HG02981 (cell line): ENCODE measurements at regions not wholly inside any gene's neighbourhood (a gene's known extent, or its start where the extent isn't known, plus 50 kb on each side); places are given as distances from the start of the nearest gene placed in this dataset.
"Not testable (repeated sequence)": the region's sequence is repeated elsewhere in the genome, so short reads cannot be mapped to it uniquely, and the experiment has no call there.

Experiments used
- ATAC-seq: cut with Tn5 transposase; IDR thresholded peaks from one replicate; pipeline ENCODE4 v1.9.1; 2021; ENCODE audit warnings: mild to moderate bottlenecking, moderate library complexity; ENCODE audit not compliant: unreplicated experiment

DNA sequence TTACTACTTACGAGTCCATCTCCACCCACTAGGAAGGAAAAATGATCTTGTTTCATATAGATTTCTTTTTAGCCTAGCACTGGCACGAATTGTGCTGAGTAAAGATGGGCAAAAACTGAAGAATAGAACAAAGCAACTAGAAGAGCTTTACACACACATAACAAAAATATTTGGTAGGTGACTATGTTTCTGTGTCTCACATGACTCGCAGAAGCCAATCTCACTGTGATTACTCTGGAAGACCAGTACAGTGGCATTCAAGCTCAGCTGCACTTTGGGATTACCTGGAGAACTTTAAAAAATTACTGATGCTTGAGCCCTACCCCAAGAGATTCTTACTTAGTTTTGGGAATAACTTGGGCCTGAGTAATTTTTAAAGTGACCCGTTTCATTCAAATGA, 378.7 kb downstream of the METTL4 start:
- ATAC-seq = no peak

- no peak for ATAC-seq
These were observed 373.4 kb downstream of the METTL4 start for GRCh38 chr18:2197946-2198345.

DNA sequence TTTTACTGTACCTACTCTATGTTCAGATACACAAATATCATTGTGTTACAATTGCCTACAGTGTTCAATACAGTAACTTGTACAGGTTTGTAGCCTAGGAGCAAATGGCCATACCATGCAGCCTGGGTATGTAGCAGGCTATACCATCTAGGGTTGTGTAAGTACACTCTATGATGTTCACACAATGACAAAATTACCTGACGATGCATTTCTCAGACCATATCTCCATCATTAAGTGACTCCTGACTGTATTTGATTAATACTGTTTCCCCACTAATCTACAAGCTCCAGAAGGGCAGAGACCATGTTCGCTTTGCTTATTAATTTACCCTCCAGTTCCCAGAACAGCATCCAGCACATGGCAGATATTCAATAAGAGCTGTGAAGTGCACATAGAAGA, 372.2 kb downstream of the METTL4 start:
- ATAC-seq = no peak

DNA sequence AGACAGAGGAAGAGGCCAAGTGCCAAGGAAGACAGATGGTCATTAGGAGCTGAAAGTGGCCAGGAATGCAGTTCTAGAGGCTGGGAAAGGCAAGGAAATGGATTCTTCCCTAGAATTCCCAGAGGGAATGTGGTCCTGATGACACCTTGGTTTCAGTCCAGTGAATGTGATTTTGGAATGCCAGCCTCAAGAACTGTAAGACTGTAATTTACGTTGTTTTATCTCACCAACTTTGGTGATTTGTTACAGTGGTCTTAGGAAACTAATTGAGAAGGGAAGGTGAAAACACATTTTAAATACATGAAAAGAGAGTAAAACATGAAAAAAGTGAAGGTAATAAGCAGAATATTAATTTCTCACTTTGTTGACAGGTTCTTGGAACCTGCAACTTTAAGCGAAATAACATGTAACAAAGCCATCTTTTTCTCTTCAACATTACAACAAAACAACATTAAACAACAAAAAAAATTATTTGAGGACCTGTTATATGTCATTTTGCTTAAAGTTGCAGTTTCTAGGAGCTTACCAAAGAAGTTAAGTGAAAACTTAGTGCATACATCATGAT, 370.2 kb downstream of the METTL4 start:
- ATAC-seq = no peak

GRCh38 chr18:2204736-2205135, 366.6 kb downstream of the METTL4 start:
- no peak for ATAC-seq

- ATAC-seq = no peak
These were observed 364.0 kb downstream of the METTL4 start for GRCh38 chr18:2207294-2207693.

DNA sequence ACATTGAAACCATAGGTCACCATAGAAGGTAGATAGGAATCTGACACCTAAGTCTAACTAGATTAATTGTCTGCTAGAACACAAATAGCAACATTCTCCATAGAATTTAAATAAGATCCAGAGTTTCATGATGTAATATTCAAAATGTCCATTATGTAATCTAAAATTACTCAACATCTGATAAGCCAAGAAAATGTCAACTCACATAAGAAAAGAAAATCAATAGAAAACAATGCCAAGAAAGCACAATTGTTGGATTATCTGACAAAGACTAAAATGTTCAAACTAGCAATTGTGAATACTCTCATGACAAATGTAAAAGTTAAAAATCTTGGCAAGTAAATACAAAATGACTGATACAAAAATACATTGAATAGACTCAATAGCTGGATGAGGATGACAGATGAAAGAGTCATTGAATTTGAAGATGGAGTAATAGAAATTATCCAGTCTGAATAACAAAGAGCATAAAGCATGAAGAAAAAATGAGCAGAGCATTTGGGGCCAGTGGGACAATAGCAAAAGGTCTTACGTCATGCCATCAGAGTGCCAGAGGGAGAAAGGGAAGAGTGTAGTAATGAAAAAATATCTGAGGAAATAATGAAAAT, 358.6 kb downstream of the METTL4 start:
- ATAC-seq = no peak

GRCh38 chr18:2213905-2214304, 357.4 kb downstream of the METTL4 start:
- no peak for ATAC-seq

DNA sequence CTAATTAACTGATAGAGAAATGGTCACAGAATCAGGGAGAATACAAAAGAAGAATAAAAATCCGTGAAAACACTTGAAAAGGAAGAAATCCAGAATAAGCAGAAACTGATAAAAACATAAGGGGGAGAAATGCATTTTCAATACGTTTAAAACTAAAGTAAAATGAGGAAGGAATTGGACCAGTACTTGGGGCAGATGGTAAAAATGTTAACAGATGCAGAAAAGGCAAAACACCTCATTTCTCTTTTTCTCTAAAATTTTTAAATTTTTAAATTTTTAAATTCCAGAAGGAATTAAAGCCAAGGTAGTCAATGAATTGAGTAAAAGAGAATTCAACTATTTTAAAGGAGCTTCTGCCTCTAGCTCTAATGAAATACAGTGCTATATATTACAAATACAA, 353.9 kb downstream of the METTL4 start:
- no peak for ATAC-seq

DNA sequence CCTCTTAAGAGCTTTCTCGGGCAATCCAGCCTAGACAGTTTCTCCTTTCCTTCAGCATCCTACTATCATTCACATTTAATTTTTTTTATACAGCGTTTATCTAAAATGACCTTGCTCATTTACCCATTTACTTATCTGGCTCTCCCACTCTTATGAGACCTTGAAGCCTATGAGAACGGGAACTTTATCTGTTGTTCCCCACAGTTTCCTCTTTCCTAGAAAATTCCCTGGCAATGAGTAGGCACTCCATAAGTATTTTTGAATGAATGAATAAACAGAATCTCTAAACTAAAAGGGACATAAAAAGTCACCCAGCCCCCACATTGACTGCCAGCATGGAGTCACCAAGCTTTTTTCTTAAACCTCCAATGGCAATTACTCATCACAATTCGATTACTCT, 353.2 kb downstream of the METTL4 start:
- no peak for ATAC-seq

DNA sequence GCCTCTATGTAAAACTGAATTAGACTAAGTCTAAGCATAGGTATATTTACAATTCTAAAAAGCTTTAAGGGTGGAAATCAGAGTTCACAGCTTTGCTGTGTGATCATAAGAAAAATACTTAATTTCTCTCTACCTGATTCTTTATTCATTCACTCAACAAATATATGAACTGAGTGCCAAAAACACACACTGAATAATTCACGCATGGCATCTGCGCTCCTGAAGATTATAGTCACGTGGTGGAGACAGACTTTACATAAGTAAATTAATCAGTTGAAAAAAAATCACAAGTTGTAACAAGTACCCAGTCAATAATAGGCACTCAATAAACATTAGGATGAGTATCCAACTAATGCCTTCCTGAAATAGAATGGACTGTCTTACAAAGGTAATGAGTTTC, 351.6 kb downstream of the METTL4 start:
- ATAC-seq = no peak

- ATAC-seq = no peak
These were observed 348.8 kb downstream of the METTL4 start for GRCh38 chr18:2222270-2223185.

DNA sequence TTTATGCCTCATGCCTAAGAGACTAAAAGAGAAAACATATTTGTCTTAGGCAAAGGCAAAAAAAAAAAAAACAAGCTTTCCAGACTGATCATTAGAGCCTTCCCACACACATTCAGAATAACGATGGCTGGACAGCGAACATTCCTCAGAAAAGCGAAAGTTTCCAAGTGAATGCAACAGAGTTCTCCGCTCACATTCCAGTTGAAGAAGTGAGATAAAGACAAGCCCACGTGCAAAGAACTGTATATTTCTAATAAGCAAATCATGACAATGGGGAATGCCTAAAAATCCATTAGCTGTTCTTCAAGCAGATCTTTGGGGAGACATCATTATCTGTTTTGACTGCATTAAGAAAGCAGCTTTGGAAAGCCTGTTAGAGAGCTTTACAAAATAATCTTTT, 347.9 kb downstream of the METTL4 start:
- no peak for ATAC-seq

GRCh38 chr18:2223849-2224248, 347.5 kb downstream of the METTL4 start:
- no peak for ATAC-seq

DNA sequence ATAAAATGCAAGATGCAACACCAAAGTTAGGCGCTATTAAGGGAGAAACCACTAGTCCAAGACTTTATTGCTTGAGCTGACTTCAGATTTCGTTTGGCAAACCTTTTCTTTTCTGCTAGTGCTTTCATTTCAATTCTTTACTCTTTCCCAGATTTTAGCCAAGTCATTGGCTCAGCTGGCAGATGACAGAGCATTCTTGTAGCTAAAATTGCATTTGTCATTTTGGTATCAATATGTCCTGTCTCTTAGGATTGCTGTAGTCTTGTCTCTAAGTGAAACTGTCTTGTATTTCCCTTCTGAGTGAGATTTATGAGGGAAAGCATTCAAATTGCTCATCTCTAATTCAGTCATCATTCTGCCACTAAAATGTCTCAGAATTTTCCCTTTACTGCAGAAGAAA, 335.1 kb downstream of the METTL4 start:
- no peak for ATAC-seq

GRCh38 chr18:2237706-2238105, 333.6 kb downstream of the METTL4 start:
- no peak for ATAC-seq

DNA sequence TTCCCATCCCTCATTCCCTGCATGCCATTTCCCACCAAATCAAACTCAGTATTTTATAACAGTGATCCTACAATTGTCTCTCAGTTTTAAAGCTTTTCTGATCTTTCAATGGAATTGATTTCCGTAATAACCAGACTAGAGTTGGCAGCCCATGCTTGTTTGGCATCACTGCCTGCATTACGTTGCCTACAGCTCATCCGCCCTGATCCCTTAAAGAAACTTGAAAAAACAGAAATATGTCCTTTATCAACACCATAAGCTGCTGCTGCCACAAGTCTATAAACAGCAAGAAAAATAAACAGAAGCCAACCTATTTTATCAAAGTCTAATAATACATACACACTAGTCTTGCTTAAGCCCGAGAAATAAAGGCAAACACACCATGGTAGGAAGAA, 331.0 kb downstream of the METTL4 start:
- no peak for ATAC-seq

DNA sequence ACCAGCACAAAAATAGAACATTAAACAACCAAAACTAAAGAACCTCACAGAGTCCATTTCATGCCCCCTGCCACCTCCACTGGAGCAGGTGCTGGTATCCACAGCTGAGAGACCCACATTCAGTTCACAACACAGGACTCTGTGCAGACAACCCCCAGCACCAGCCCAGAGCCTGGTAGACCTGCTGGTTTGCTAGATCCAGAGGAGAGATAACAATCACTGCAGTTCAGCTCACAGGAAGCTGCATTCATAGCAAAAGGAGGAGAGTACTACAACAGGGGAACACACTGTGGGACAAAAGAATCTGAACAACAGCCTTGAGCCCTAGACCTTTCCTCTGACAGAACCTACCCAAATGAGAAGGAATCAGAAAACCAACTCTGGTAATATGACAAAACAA, 326.7 kb downstream of the METTL4 start:
- ATAC-seq = no peak

DNA sequence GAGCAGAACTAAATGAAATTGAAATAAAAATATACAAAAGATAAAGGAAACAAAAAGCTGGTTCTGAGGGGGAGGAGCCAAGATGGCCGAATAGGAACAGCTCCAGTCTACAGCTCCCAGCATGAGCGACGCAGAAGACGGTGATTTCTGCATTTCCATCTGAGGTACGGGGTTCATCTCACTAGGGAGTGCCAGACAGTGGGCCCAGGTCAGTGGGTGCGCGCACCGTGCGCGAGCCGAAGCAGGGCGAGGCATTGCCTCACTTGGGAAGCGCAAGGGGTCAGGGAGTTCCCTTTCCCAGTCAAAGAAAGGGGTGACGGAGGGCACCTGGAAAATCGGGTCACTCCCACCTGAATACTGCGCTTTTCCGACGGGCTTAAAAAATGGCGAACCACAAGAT, 324.2 kb downstream of the METTL4 start:
- ATAC-seq = not testable (repeated sequence)

- ATAC-seq = no peak
These were observed 316.3 kb downstream of the METTL4 start for GRCh38 chr18:2254977-2255376.

DNA sequence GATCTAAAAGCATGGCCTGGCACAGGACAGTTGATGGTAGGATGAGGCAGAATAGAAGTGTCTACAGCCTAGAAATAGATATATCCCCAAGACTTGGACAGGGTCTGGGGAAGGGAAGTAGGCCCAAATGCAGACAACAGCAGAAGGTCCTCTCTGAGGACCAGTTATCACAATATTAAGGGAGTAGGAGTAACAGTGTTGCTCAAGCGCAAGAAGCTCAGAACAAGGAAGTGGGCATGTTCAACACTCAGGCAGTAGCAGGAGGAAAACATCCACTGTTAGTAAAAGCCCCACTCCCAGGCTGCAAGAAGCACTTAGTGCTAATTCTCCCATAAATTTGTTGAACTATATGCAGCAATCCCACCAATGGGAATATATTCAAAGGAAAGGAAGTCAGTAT, 314.7 kb downstream of the METTL4 start:
- ATAC-seq = no peak

- ATAC-seq = no peak
These were observed 312.4 kb downstream of the METTL4 start for GRCh38 chr18:2258954-2259353.
